Suprapubic skin (tissue), 4 donors: ENCODE measurements at regions not wholly inside any gene's neighbourhood (a gene's known extent, or its start where the extent isn't known, plus 50 kb on each side); places are given as distances from the start of the nearest gene placed in this dataset.
"Not testable (repeated sequence)": the region's sequence is repeated elsewhere in the genome, so short reads cannot be mapped to it uniquely, and the experiment has no call there.

ENCODE experiments used
- DNase-seq, 2 donors: peaks; one replicate each; pipeline ENCODE4 v3.0.0-alpha.2; 2019; ENCODE audit warnings: low spot score in 2 of 2
- H3K27ac ChIP-seq: fragments of 200-600 bp; sonication (generic); one replicate; pipeline ENCODE4 v1.5.1; 2019
- H3K27me3 ChIP-seq: fragments of 200-600 bp; sonication (generic); one replicate; pipeline ENCODE4 v1.5.1; 2019
- H3K36me3 ChIP-seq: fragments of 200-600 bp; sonication (generic); one replicate; pipeline ENCODE4 v1.5.1; 2019
- H3K4me1 ChIP-seq: fragments of 200-600 bp; sonication (generic); one replicate; pipeline ENCODE4 v1.5.1; 2019
- H3K4me3 ChIP-seq: fragments of 200-600 bp; sonication (generic); one replicate; pipeline ENCODE4 v1.5.1; 2019; ENCODE audit warnings: mild to moderate bottlenecking
- H3K9me3 ChIP-seq: fragments of 200-600 bp; sonication (generic); one replicate; pipeline ENCODE4 v1.5.1; 2019
- EP300 ChIP-seq: sonication (generic); formaldehyde crosslinking; IDR thresholded peaks from one replicate; pipeline ENCODE4 v1.6.1; 2017; ENCODE audit warnings: antibody characterized with exemption
- POLR2A ChIP-seq, 2 donors: fragments of 450-650 bp; IDR thresholded peaks; one replicate each; pipeline ENCODE4 v1.6.1; 2017; ENCODE audit warnings: antibody characterized with exemption in 2 of 2, mild to moderate bottlenecking in 2 of 2, moderate library complexity in 2 of 2
- POLR2AphosphoS5 ChIP-seq, 3 donors: sonication (generic); formaldehyde crosslinking; IDR thresholded peaks; one replicate each; pipeline ENCODE4 v1.6.1; 2017; ENCODE audit warnings: antibody characterized with exemption in 3 of 3
- WGBS: methylation state at CpG from one replicate; pipeline ENCODE4 v1.1.5; 2018; 5-methylcytosine and 5-hydroxymethylcytosine counted together
- TF ChIP-seq, protein P1 (sequence below), 2 donors: fragments of 200-600 bp in 1 of 2; fragments of 450-650 bp in 1 of 2; sonication (generic) in 1 of 2; IDR thresholded peaks; one replicate each; pipeline ENCODE4 v1.5.1; 2016 to 2019; ENCODE audit warnings: antibody characterized with exemption in 2 of 2, mild to moderate bottlenecking in 1 of 2, moderate library complexity in 1 of 2

GRCh38 chr1:188166654-188167053 is 1337.9 kb downstream of the PLA2G4A start:
- H3K4me3 ChIP-seq: no peak overlapping the region
- no peaks in the 10 kb centered on the region for H3K27me3 ChIP-seq
- H3K36me3 ChIP-seq: no peaks in the 10 kb centered on the region
- no peak overlapping the region for H3K27ac ChIP-seq
- H3K9me3 ChIP-seq: no peaks in the 10 kb centered on the region
- no peaks in the 10 kb centered on the region for H3K4me1 ChIP-seq
- DNase-seq: no peak
- no peak for TF ChIP-seq EP300
- TF ChIP-seq, protein P1, sequence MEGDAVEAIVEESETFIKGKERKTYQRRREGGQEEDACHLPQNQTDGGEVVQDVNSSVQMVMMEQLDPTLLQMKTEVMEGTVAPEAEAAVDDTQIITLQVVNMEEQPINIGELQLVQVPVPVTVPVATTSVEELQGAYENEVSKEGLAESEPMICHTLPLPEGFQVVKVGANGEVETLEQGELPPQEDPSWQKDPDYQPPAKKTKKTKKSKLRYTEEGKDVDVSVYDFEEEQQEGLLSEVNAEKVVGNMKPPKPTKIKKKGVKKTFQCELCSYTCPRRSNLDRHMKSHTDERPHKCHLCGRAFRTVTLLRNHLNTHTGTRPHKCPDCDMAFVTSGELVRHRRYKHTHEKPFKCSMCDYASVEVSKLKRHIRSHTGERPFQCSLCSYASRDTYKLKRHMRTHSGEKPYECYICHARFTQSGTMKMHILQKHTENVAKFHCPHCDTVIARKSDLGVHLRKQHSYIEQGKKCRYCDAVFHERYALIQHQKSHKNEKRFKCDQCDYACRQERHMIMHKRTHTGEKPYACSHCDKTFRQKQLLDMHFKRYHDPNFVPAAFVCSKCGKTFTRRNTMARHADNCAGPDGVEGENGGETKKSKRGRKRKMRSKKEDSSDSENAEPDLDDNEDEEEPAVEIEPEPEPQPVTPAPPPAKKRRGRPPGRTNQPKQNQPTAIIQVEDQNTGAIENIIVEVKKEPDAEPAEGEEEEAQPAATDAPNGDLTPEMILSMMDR (IDR thresholded peaks at IDR 0.05): no peak
- no peak for TF ChIP-seq POLR2AphosphoS5 (IDR thresholded peaks at IDR 0.05)
- no peak for TF ChIP-seq POLR2A (IDR thresholded peaks at IDR 0.05)
- WGBS: 90% methylated on average over 1 of the region's 1 CpG

DNA sequence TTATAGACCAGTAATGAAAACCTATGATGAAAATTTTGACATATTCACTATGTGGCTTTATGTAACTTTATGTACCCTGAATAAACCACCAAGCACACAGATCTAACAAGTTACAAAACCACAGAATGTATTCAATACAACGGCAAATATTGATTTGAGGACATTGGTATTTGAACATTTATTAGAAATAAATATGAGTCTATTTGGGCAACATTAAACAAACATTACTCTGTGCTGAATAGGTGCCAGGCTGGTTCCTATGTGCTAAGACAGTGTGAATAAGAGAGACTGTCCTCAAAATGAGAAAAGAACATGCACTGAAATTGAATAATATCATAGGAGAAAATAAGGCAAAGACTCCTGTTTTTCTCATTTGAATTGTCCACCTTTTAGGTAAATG is 1341.2 kb downstream of the PLA2G4A start:
- Histone ChIP-seq H3K27me3 (no peaks in the 10 kb centered on the region), H3K4me1 (no peaks in the 10 kb centered on the region), H3K27ac (no peak overlapping the region), H3K9me3 (no peaks in the 10 kb centered on the region), H3K4me3 (no peak overlapping the region), H3K36me3 (no peaks in the 10 kb centered on the region)
- DNase-seq: no peak
- TF ChIP-seq, protein P1 (IDR thresholded peaks at IDR 0.05): no peak
- TF ChIP-seq POLR2AphosphoS5 (IDR thresholded peaks at IDR 0.05) (no peak), POLR2A (IDR thresholded peaks at IDR 0.05) (no peak), EP300 (no peak)
- WGBS: 89% methylated on average over 1 of the region's 1 CpG

DNA sequence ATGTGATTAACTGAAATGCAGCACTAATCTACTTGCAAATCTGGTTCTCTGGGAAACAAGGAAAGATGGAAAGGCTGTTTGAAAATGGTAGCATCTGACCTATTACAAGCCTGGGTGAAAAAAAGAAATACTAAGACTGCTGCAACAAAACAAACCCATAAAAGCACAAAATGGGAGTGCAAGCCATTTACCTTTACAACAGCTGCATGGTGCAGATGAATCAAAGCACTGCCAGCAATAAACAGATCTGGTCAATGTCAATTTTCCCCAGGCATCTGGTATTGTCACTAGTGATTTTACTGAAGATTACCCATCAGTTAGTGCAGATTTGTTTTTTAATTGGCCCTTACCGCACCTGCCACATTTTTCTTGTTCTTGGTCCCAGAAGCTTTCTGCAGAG is 1341.7 kb downstream of the PLA2G4A start:
- H3K4me1 ChIP-seq: no peaks in the 10 kb centered on the region
- 34% methylated on average over 1 of the region's 1 CpG for WGBS
- no peaks in the 10 kb centered on the region for H3K36me3 ChIP-seq
- no peak for DNase-seq
- H3K27me3 ChIP-seq: no peaks in the 10 kb centered on the region
- no peak for TF ChIP-seq POLR2A (IDR thresholded peaks at IDR 0.05)
- no peak for TF ChIP-seq POLR2AphosphoS5 (IDR thresholded peaks at IDR 0.05)
- no peaks in the 10 kb centered on the region for H3K9me3 ChIP-seq
- no peak overlapping the region for H3K27ac ChIP-seq
- H3K4me3 ChIP-seq: no peak overlapping the region

GRCh38 chr1:188170935-188171334 is 1342.2 kb downstream of the PLA2G4A start:
- Histone ChIP-seq H3K27me3 (no peaks in the 10 kb centered on the region), H3K4me3 (no peak overlapping the region), H3K4me1 (no peaks in the 10 kb centered on the region), H3K9me3 (no peaks in the 10 kb centered on the region), H3K27ac (no peak overlapping the region), H3K36me3 (no peaks in the 10 kb centered on the region)
- TF ChIP-seq POLR2A (IDR thresholded peaks at IDR 0.05) (no peak), POLR2AphosphoS5 (IDR thresholded peaks at IDR 0.05) (no peak), EP300 (no peak)
- TF ChIP-seq, protein P1 (IDR thresholded peaks at IDR 0.05): no peak
- 48% methylated on average over 1 of the region's 1 CpG for WGBS
- DNase-seq: no peak

GRCh38 chr1:188182063-188182462 is 1353.3 kb downstream of the PLA2G4A start:
- H3K4me1 ChIP-seq, H3K27ac ChIP-seq, H3K36me3 ChIP-seq, H3K27me3 ChIP-seq, H3K9me3 ChIP-seq, H3K4me3 ChIP-seq, DNase-seq: not testable (repeated sequence)
- 87% methylated on average over 10 of the region's 10 CpGs for WGBS

- no peaks in the 10 kb centered on the region for H3K36me3 ChIP-seq
- no peak overlapping the region for H3K27ac ChIP-seq
- TF ChIP-seq EP300 (no peak), POLR2AphosphoS5 (IDR thresholded peaks at IDR 0.05) (no peak), POLR2A (IDR thresholded peaks at IDR 0.05) (no peak)
- TF ChIP-seq, protein P1 (IDR thresholded peaks at IDR 0.05): no peak
- DNase-seq: no peak
- no peaks in the 10 kb centered on the region for H3K4me1 ChIP-seq
- H3K9me3 ChIP-seq: no peaks in the 10 kb centered on the region
- H3K4me3 ChIP-seq: no peak overlapping the region
- WGBS: 90% methylated on average over 2 of the region's 2 CpGs
- no peaks in the 10 kb centered on the region for H3K27me3 ChIP-seq
These were observed 1359.6 kb downstream of the PLA2G4A start for GRCh38 chr1:188188317-188188716.
